Thoracic aorta (tissue), 2 donors: ENCODE measurements at regions not wholly inside any gene's neighbourhood (a gene's known extent, or its start where the extent isn't known, plus 50 kb on each side); places are given as distances from the start of the nearest gene placed in this dataset.

Experiments used
- ATAC-seq: fragments of 150-250 bp; one replicate; pipeline ENCODE4 v1.8.0; 2017; ENCODE audit warnings: low read depth; ENCODE audit not compliant: insufficient number of reproducible peaks, low FRiP score
- DNase-seq: peaks from one replicate; pipeline ENCODE4 v3.0.0-alpha.2; 2020; ENCODE audit warnings: low spot score
- H3K27ac ChIP-seq, 2 donors: fragments of 200-600 bp; sonication (generic); 1 replicate in 1 of 2; 2 replicates in 1 of 2; pipeline ENCODE4 v1.5.1; 2016; ENCODE audit warnings: mild to moderate bottlenecking in 2 of 2, moderate library complexity in 2 of 2
- H3K27me3 ChIP-seq: fragments of 200-600 bp; sonication (generic); replicated peaks from 2 replicates; pipeline ENCODE4 v1.6.0; 2016; ENCODE audit warnings: mild to moderate bottlenecking; ENCODE audit not compliant: insufficient read depth
- H3K36me3 ChIP-seq: fragments of 200-600 bp; sonication (generic); one replicate; pipeline ENCODE4 v1.5.1; 2016
- H3K4me1 ChIP-seq, 2 donors: fragments of 200-600 bp; sonication (generic); 1 replicate in 1 of 2; 2 replicates in 1 of 2; pipeline versions ENCODE4 v1.5.1 to v1.6.0; 2016; ENCODE audit warnings: low read depth in 2 of 2, mild to moderate bottlenecking in 1 of 2; ENCODE audit not compliant: control insufficient read depth in 1 of 2
- H3K4me3 ChIP-seq: fragments of 200-600 bp; sonication (generic); 2 replicates; pipeline ENCODE4 v1.5.1; 2016; ENCODE audit warnings: mild to moderate bottlenecking
- H3K9me3 ChIP-seq: fragments of 200-600 bp; sonication (generic); 2 replicates; pipeline ENCODE4 v1.5.1; 2016
- CTCF ChIP-seq: fragments of 200-600 bp; sonication (generic); IDR thresholded peaks from one replicate; pipeline ENCODE4 v1.5.1; 2019; ENCODE audit warnings: antibody characterized with exemption

GRCh38 chr4:170414360-170414759 lies 324.6 kb upstream of the AADAT start:
- no peak for DNase-seq
- no peak overlapping the region for H3K27ac ChIP-seq
- H3K4me1 ChIP-seq: no peaks in the 10 kb centered on the region
- no peak overlapping the region for H3K4me3 ChIP-seq
- H3K9me3 ChIP-seq: no peaks in the 10 kb centered on the region
- no peaks in the 10 kb centered on the region for H3K36me3 ChIP-seq
- ATAC-seq: no peak
- no peak for TF ChIP-seq CTCF
- no peaks in the 10 kb centered on the region for H3K27me3 ChIP-seq

GRCh38 chr4:170413951-170414350 lies 324.2 kb upstream of the AADAT start:
- no peak for TF ChIP-seq CTCF
- no peaks in the 10 kb centered on the region for H3K4me1 ChIP-seq
- no peaks in the 10 kb centered on the region for H3K27me3 ChIP-seq
- no peak for ATAC-seq
- H3K9me3 ChIP-seq: no peaks in the 10 kb centered on the region
- no peak overlapping the region for H3K4me3 ChIP-seq
- DNase-seq: no peak
- H3K27ac ChIP-seq: no peak overlapping the region
- no peaks in the 10 kb centered on the region for H3K36me3 ChIP-seq

GRCh38 chr4:170400361-170400760 lies 310.6 kb upstream of the AADAT start:
- no peaks in the 10 kb centered on the region for H3K36me3 ChIP-seq
- no peak overlapping the region for H3K27ac ChIP-seq
- no peaks in the 10 kb centered on the region for H3K9me3 ChIP-seq
- H3K4me3 ChIP-seq: no peak overlapping the region
- H3K27me3 ChIP-seq: no peaks in the 10 kb centered on the region
- H3K4me1 ChIP-seq: no peaks in the 10 kb centered on the region
- ATAC-seq (no peak), DNase-seq (no peak)
- no peak for TF ChIP-seq CTCF

GRCh38 chr4:170399581-170400293 lies 310.0 kb upstream of the AADAT start:
- no peak overlapping the region for H3K27ac ChIP-seq
- TF ChIP-seq CTCF: no peak
- H3K4me1 ChIP-seq: no peaks in the 10 kb centered on the region
- no peaks in the 10 kb centered on the region for H3K27me3 ChIP-seq
- H3K36me3 ChIP-seq: no peaks in the 10 kb centered on the region
- H3K4me3 ChIP-seq: no peak overlapping the region
- no peaks in the 10 kb centered on the region for H3K9me3 ChIP-seq
- DNase-seq (no peak), ATAC-seq (no peak)

- no peak for DNase-seq
- no peak for ATAC-seq
Measured at GRCh38 chr4:170398218-170398617, 308.5 kb upstream of the AADAT start.

More at GRCh38 chr4:170398218-170398617, 308.5 kb upstream of the AADAT start:
- Histone ChIP-seq H3K4me3 (no peak overlapping the region), H3K4me1 (no peaks in the 10 kb centered on the region), H3K36me3 (no peaks in the 10 kb centered on the region), H3K27ac (no peak overlapping the region), H3K27me3 (no peaks in the 10 kb centered on the region), H3K9me3 (no peaks in the 10 kb centered on the region)
- TF ChIP-seq CTCF: no peak
